ENCODE measurements at regions not wholly inside any gene's neighbourhood (a gene's known extent, or its start where the extent isn't known, plus 50 kb on each side); places are given as distances from the start of the nearest gene placed in this dataset.

- H3K27ac Mint-ChIP-seq = no peak overlapping the region
- peaks cover 9% of the 10 kb centered on the region for H3K4me1 Mint-ChIP-seq (ENCODE audit: low read depth)
- H3K27me3 Mint-ChIP-seq (ENCODE audit: low read depth) = no peaks in the 10 kb centered on the region
- no peak overlapping the region for H3K4me3 Mint-ChIP-seq (ENCODE audit: low read depth)
- H3K9me3 Mint-ChIP-seq = no peaks in the 10 kb centered on the region
- intact Hi-C loops (cut with micrococcal nuclease) = no loop called here
- DNase-seq (ENCODE audit: low spot score) = no peak
- no peaks in the 10 kb centered on the region for H3K36me3 Mint-ChIP-seq (ENCODE audit: low read depth)
These were observed 100.3 kb downstream of the FAS start for GRCh38 chr10:89090756-89091445.

GRCh38 chr10:89086801-89087521 is 96.4 kb downstream of the FAS start:
- no peak overlapping the region for H3K27ac Mint-ChIP-seq
- no peak overlapping the region for H3K4me3 Mint-ChIP-seq (ENCODE audit: low read depth)
- H3K9me3 Mint-ChIP-seq = no peaks in the 10 kb centered on the region
- no peak for DNase-seq (ENCODE audit: low spot score)
- H3K4me1 Mint-ChIP-seq (ENCODE audit: low read depth) = peaks cover 13% of the 10 kb centered on the region
- H3K36me3 Mint-ChIP-seq (ENCODE audit: low read depth) = no peaks in the 10 kb centered on the region
- H3K27me3 Mint-ChIP-seq (ENCODE audit: low read depth) = no peaks in the 10 kb centered on the region
- intact Hi-C loops (cut with micrococcal nuclease) = loop anchor here (10.0 kb wide), 1 partner anchor 292 kb away; no protein-coding TSS in a partner anchor

GRCh38 chr10:89085153-89085552 is 94.6 kb downstream of the FAS start:
- Mint-ChIP-seq H3K27me3 (ENCODE audit: low read depth) (no peaks in the 10 kb centered on the region), H3K4me1 (ENCODE audit: low read depth) (peaks cover 17% of the 10 kb centered on the region), H3K27ac (no peak overlapping the region), H3K36me3 (ENCODE audit: low read depth) (no peaks in the 10 kb centered on the region), H3K4me3 (ENCODE audit: low read depth) (no peak overlapping the region), H3K9me3 (no peaks in the 10 kb centered on the region)
- intact Hi-C loops (cut with micrococcal nuclease) = loop anchor here (10.0 kb wide), 1 partner anchor 290 kb away; no protein-coding TSS in a partner anchor
- no peak for DNase-seq (ENCODE audit: low spot score)

- H3K9me3 Mint-ChIP-seq = no peaks in the 10 kb centered on the region
- no peak for DNase-seq (ENCODE audit: low spot score)
- no peaks in the 10 kb centered on the region for H3K27me3 Mint-ChIP-seq (ENCODE audit: low read depth)
- peaks cover 27% of the 10 kb centered on the region for H3K4me1 Mint-ChIP-seq (ENCODE audit: low read depth)
- H3K27ac Mint-ChIP-seq = no peak overlapping the region
- no peaks in the 10 kb centered on the region for H3K36me3 Mint-ChIP-seq (ENCODE audit: low read depth)
- H3K4me3 Mint-ChIP-seq (ENCODE audit: low read depth) = no peak overlapping the region
- intact Hi-C loops (cut with micrococcal nuclease) = loop anchor here (5.0 to 10.0 kb wide), 4 partner anchors 80 to 287 kb away; partner anchors contain the start of gene CH25H
These were observed 91.5 kb downstream of the FAS start for GRCh38 chr10:89082086-89082485.

GRCh38 chr10:89080660-89081059 is 90.1 kb downstream of the FAS start:
- Mint-ChIP-seq H3K36me3 (ENCODE audit: low read depth) (no peaks in the 10 kb centered on the region), H3K27me3 (ENCODE audit: low read depth) (no peaks in the 10 kb centered on the region)
- intact Hi-C loops (cut with micrococcal nuclease) = loop anchor here (5.0 to 10.0 kb wide), 4 partner anchors 78 to 286 kb away; partner anchors contain the start of gene CH25H

GRCh38 chr10:89079961-89080360 is 89.4 kb downstream of the FAS start:
- Mint-ChIP-seq H3K4me1 (ENCODE audit: low read depth) (peaks cover 40% of the 10 kb centered on the region), H3K4me3 (ENCODE audit: low read depth) (no peak overlapping the region), H3K27me3 (ENCODE audit: low read depth) (no peaks in the 10 kb centered on the region), H3K9me3 (no peaks in the 10 kb centered on the region), H3K36me3 (ENCODE audit: low read depth) (no peaks in the 10 kb centered on the region), H3K27ac (no peak overlapping the region)
- intact Hi-C loops (cut with micrococcal nuclease) = loop anchor here (5.0 to 10.0 kb wide), 4 partner anchors 78 to 285 kb away; partner anchors contain the start of gene CH25H
- DNase-seq (ENCODE audit: low spot score) = no peak

More at GRCh38 chr10:89080660-89081059, 90.1 kb downstream of the FAS start:
- Mint-ChIP-seq H3K4me3 (ENCODE audit: low read depth) (no peak overlapping the region), H3K9me3 (no peaks in the 10 kb centered on the region), H3K4me1 (ENCODE audit: low read depth) (peaks cover 39% of the 10 kb centered on the region), H3K27ac (no peak overlapping the region)
- no peak for DNase-seq (ENCODE audit: low spot score)

GRCh38 chr10:89078724-89079672 is 88.4 kb downstream of the FAS start:
- no peak overlapping the region for H3K4me3 Mint-ChIP-seq (ENCODE audit: low read depth)
- H3K9me3 Mint-ChIP-seq = no peaks in the 10 kb centered on the region
- intact Hi-C loops (cut with micrococcal nuclease) = no loop called here
- H3K4me1 Mint-ChIP-seq (ENCODE audit: low read depth) = peaks cover 43% of the 10 kb centered on the region
- no peaks in the 10 kb centered on the region for H3K36me3 Mint-ChIP-seq (ENCODE audit: low read depth)
- H3K27me3 Mint-ChIP-seq (ENCODE audit: low read depth) = peaks cover 3% of the 10 kb centered on the region
- no peak overlapping the region for H3K27ac Mint-ChIP-seq
- no peak for DNase-seq (ENCODE audit: low spot score)

GRCh38 chr10:89076120-89076519 is 85.5 kb downstream of the FAS start:
- H3K36me3 Mint-ChIP-seq (ENCODE audit: low read depth) = no peaks in the 10 kb centered on the region
- H3K27me3 Mint-ChIP-seq (ENCODE audit: low read depth) = peaks cover 11% of the 10 kb centered on the region
- no peaks in the 10 kb centered on the region for H3K9me3 Mint-ChIP-seq
- H3K27ac Mint-ChIP-seq = peak overlapping the region; percentile 66
- intact Hi-C loops (cut with micrococcal nuclease) = loop anchor here (1.0 kb wide), 2 partner anchors 8 to 44 kb away; no protein-coding TSS in a partner anchor
- peaks cover 35% of the 10 kb centered on the region for H3K4me1 Mint-ChIP-seq (ENCODE audit: low read depth)
- DNase-seq (ENCODE audit: low spot score) = no peak
- H3K4me3 Mint-ChIP-seq (ENCODE audit: low read depth) = no peak overlapping the region

- intact Hi-C loops (cut with micrococcal nuclease) = loop anchor here (1.0 kb wide), 2 partner anchors 9 to 43 kb away; no protein-coding TSS in a partner anchor
- no peaks in the 10 kb centered on the region for H3K9me3 Mint-ChIP-seq
These were observed 85.0 kb downstream of the FAS start for GRCh38 chr10:89075631-89076030.

GRCh38 chr10:89074120-89074519 is 83.5 kb downstream of the FAS start:
- DNase-seq (ENCODE audit: low spot score) = no peak
- intact Hi-C loops (cut with micrococcal nuclease) = no loop called here
- Mint-ChIP-seq H3K36me3 (ENCODE audit: low read depth) (no peaks in the 10 kb centered on the region), H3K4me1 (ENCODE audit: low read depth) (peaks cover 23% of the 10 kb centered on the region), H3K4me3 (ENCODE audit: low read depth) (no peak overlapping the region), H3K27me3 (ENCODE audit: low read depth) (peaks cover 22% of the 10 kb centered on the region), H3K27ac (no peak overlapping the region), H3K9me3 (no peaks in the 10 kb centered on the region)

More at GRCh38 chr10:89075631-89076030, 85.0 kb downstream of the FAS start:
- peaks cover 30% of the 10 kb centered on the region for H3K4me1 Mint-ChIP-seq (ENCODE audit: low read depth)
- no peak for DNase-seq (ENCODE audit: low spot score)
- H3K27me3 Mint-ChIP-seq (ENCODE audit: low read depth) = peaks cover 11% of the 10 kb centered on the region
- no peaks in the 10 kb centered on the region for H3K36me3 Mint-ChIP-seq (ENCODE audit: low read depth)
- H3K4me3 Mint-ChIP-seq (ENCODE audit: low read depth) = no peak overlapping the region
- no peak overlapping the region for H3K27ac Mint-ChIP-seq

- H3K36me3 Mint-ChIP-seq (ENCODE audit: low read depth) = no peaks in the 10 kb centered on the region
- DNase-seq (ENCODE audit: low spot score) = no peak
- H3K9me3 Mint-ChIP-seq = no peaks in the 10 kb centered on the region
- no peak overlapping the region for H3K27ac Mint-ChIP-seq
- no peak overlapping the region for H3K4me3 Mint-ChIP-seq (ENCODE audit: low read depth)
- intact Hi-C loops (cut with micrococcal nuclease) = no loop called here
- peaks cover 22% of the 10 kb centered on the region for H3K27me3 Mint-ChIP-seq (ENCODE audit: low read depth)
- peaks cover 23% of the 10 kb centered on the region for H3K4me1 Mint-ChIP-seq (ENCODE audit: low read depth)
These were observed 83.1 kb downstream of the FAS start for GRCh38 chr10:89073719-89074118.

GRCh38 chr10:89069589-89069988 is 79.0 kb downstream of the FAS start:
- H3K27me3 Mint-ChIP-seq (ENCODE audit: low read depth) = peaks cover 45% of the 10 kb centered on the region
- no peak overlapping the region for H3K27ac Mint-ChIP-seq
- no peaks in the 10 kb centered on the region for H3K9me3 Mint-ChIP-seq
- intact Hi-C loops (cut with micrococcal nuclease) = no loop called here
- no peaks in the 10 kb centered on the region for H3K36me3 Mint-ChIP-seq (ENCODE audit: low read depth)
- H3K4me3 Mint-ChIP-seq (ENCODE audit: low read depth) = no peak overlapping the region
- no peak for DNase-seq (ENCODE audit: low spot score)
- H3K4me1 Mint-ChIP-seq (ENCODE audit: low read depth) = peaks cover 3% of the 10 kb centered on the region
